Memory B cell (primary cell): ENCODE measurements at regions not wholly inside any gene's neighbourhood (a gene's known extent, or its start where the extent isn't known, plus 50 kb on each side); places are given as distances from the start of the nearest gene placed in this dataset.
"Not testable (repeated sequence)": the region's sequence is repeated elsewhere in the genome, so short reads cannot be mapped to it uniquely, and the experiment has no call there.

Experiments
- ATAC-seq: fragments of 150-1000 bp; cut with Tn5 transposase; 2 replicates; pipeline ENCODE4 v1.10.0; 2021; ENCODE audit warnings: low read depth, mild to moderate bottlenecking, moderate library complexity
- DNase-seq, 2 donors: peaks; one replicate each; pipeline ENCODE4 v3.0.0; 2022; ENCODE audit warnings: low spot score in 2 of 2
- H3K27ac Mint-ChIP-seq: one replicate; pipeline ENCODE4 v1.8.0; 2022; ENCODE audit warnings: mild to moderate bottlenecking, moderate library complexity, mixed read lengths
- H3K27me3 Mint-ChIP-seq: one replicate; pipeline ENCODE4 v1.8.0; 2022; ENCODE audit warnings: mixed read lengths
- H3K36me3 Mint-ChIP-seq: one replicate; pipeline ENCODE4 v1.8.0; 2022; ENCODE audit warnings: mild to moderate bottlenecking, mixed read lengths
- H3K4me1 Mint-ChIP-seq: one replicate; pipeline ENCODE4 v1.8.0; 2022; ENCODE audit warnings: mixed read lengths
- H3K4me3 Mint-ChIP-seq: one replicate; pipeline ENCODE4 v1.8.0; 2022; ENCODE audit warnings: mild to moderate bottlenecking, moderate library complexity, mixed read lengths
- H3K9me3 Mint-ChIP-seq: one replicate; pipeline ENCODE4 v1.8.0; 2022; ENCODE audit warnings: mixed read lengths

- ATAC-seq (no peak), DNase-seq (no peak)
- Mint-ChIP-seq H3K36me3 (no peaks in the 10 kb centered on the region), H3K27me3 (peaks cover 3% of the 10 kb centered on the region), H3K4me1 (no peaks in the 10 kb centered on the region), H3K4me3 (no peak overlapping the region), H3K9me3 (peaks cover 7% of the 10 kb centered on the region), H3K27ac (no peak overlapping the region)
Observed at GRCh38 chr9:134531220-134531970, 110.2 kb upstream of the COL5A1 start.

GRCh38 chr9:134532084-134532483 lies 109.5 kb upstream of the COL5A1 start:
- Mint-ChIP-seq H3K27me3 (peaks cover 2% of the 10 kb centered on the region), H3K27ac (no peak overlapping the region), H3K4me3 (no peak overlapping the region), H3K4me1 (no peaks in the 10 kb centered on the region), H3K9me3 (peaks cover 7% of the 10 kb centered on the region), H3K36me3 (no peaks in the 10 kb centered on the region)
- ATAC-seq, result no peak
- no peak for DNase-seq

DNA sequence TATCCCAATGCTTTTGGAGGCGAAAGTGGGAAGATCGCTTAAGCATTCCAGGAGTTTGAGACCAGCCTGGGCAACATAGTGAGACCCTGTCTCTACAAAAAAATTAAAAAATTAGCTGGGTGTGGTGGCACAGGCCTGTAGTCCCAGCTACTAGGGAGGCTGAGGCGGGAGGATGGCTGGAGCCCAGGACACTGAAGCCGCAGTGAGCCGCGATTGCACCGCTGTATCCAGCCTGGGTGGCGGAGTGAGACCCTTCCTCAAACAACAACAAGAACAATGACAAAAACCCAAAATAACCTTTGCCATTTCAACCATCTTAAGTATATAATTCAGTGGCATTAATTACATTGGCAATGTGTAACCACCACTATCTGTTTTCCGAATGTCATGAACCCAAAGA lies 108.9 kb upstream of the COL5A1 start:
- H3K4me3 Mint-ChIP-seq, H3K27ac Mint-ChIP-seq, H3K36me3 Mint-ChIP-seq, ATAC-seq, H3K9me3 Mint-ChIP-seq, H3K4me1 Mint-ChIP-seq, DNase-seq, H3K27me3 Mint-ChIP-seq: not testable (repeated sequence)

- H3K36me3 Mint-ChIP-seq, result no peaks in the 10 kb centered on the region
- no peak overlapping the region for H3K27ac Mint-ChIP-seq
- no peak for DNase-seq
- no peak for ATAC-seq
- peaks cover 4% of the 10 kb centered on the region for H3K27me3 Mint-ChIP-seq
- H3K4me3 Mint-ChIP-seq, result no peak overlapping the region
- H3K9me3 Mint-ChIP-seq, result peaks cover 7% of the 10 kb centered on the region
- H3K4me1 Mint-ChIP-seq, result no peaks in the 10 kb centered on the region
Observed at GRCh38 chr9:134533850-134534588, 107.6 kb upstream of the COL5A1 start.

- H3K4me3 Mint-ChIP-seq, result no peak overlapping the region
- ATAC-seq (no peak), DNase-seq (no peak)
- H3K27ac Mint-ChIP-seq, result no peak overlapping the region
- H3K27me3 Mint-ChIP-seq, result peaks cover 4% of the 10 kb centered on the region
- H3K9me3 Mint-ChIP-seq, result peaks cover 7% of the 10 kb centered on the region
- no peaks in the 10 kb centered on the region for H3K4me1 Mint-ChIP-seq
- no peaks in the 10 kb centered on the region for H3K36me3 Mint-ChIP-seq
Observed at GRCh38 chr9:134534661-134535080, 106.9 kb upstream of the COL5A1 start.

DNA sequence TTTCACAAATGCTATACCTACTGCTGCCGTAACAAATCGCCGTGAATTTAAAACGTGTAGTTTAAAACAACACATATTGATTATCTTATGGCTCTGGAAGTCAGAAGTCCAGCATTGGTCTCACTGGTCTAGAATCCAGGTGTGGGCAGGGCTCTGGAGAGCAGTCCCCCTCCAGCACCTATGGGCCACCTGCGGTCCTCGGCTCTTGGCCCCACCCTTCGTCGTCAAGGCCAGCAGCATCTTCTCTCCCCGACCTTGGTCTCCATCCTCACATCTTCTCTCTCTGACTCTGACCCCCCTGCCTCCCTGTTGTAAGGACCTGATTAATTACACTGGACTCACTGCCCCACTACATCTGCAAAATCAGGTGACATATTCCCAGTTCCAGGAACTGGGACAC lies 106.4 kb upstream of the COL5A1 start:
- no peak overlapping the region for H3K27ac Mint-ChIP-seq
- H3K4me3 Mint-ChIP-seq, result no peak overlapping the region
- no peak for ATAC-seq

GRCh38 chr9:134536101-134536900 lies 105.3 kb upstream of the COL5A1 start:
- peaks cover 3% of the 10 kb centered on the region for H3K27me3 Mint-ChIP-seq
- no peaks in the 10 kb centered on the region for H3K9me3 Mint-ChIP-seq
- no peak for DNase-seq
- H3K4me3 Mint-ChIP-seq, result no peak overlapping the region
- H3K27ac Mint-ChIP-seq, result no peak overlapping the region
- no peaks in the 10 kb centered on the region for H3K4me1 Mint-ChIP-seq
- H3K36me3 Mint-ChIP-seq, result no peaks in the 10 kb centered on the region
- ATAC-seq, result no peak

More for the DNA sequence above, 106.4 kb upstream of the COL5A1 start:
- Mint-ChIP-seq H3K36me3 (no peaks in the 10 kb centered on the region), H3K27me3 (peaks cover 4% of the 10 kb centered on the region), H3K4me1 (no peaks in the 10 kb centered on the region), H3K9me3 (peaks cover 5% of the 10 kb centered on the region)
- DNase-seq, result no peak

GRCh38 chr9:134536931-134537330 lies 104.7 kb upstream of the COL5A1 start:
- ATAC-seq, result no peak

GRCh38 chr9:134537951-134538641 lies 103.5 kb upstream of the COL5A1 start:
- H3K4me1 Mint-ChIP-seq, result no peaks in the 10 kb centered on the region
- DNase-seq (no peak), ATAC-seq (no peak)
- H3K36me3 Mint-ChIP-seq, result no peaks in the 10 kb centered on the region
- no peak overlapping the region for H3K27ac Mint-ChIP-seq
- peaks cover 3% of the 10 kb centered on the region for H3K9me3 Mint-ChIP-seq
- peaks cover 3% of the 10 kb centered on the region for H3K27me3 Mint-ChIP-seq
- no peak overlapping the region for H3K4me3 Mint-ChIP-seq

More at GRCh38 chr9:134536931-134537330, 104.7 kb upstream of the COL5A1 start:
- H3K27ac Mint-ChIP-seq, result no peak overlapping the region
- H3K9me3 Mint-ChIP-seq, result peaks cover 3% of the 10 kb centered on the region
- peaks cover 3% of the 10 kb centered on the region for H3K27me3 Mint-ChIP-seq
- no peak overlapping the region for H3K4me3 Mint-ChIP-seq
- no peaks in the 10 kb centered on the region for H3K4me1 Mint-ChIP-seq
- no peaks in the 10 kb centered on the region for H3K36me3 Mint-ChIP-seq
- no peak for DNase-seq

DNA sequence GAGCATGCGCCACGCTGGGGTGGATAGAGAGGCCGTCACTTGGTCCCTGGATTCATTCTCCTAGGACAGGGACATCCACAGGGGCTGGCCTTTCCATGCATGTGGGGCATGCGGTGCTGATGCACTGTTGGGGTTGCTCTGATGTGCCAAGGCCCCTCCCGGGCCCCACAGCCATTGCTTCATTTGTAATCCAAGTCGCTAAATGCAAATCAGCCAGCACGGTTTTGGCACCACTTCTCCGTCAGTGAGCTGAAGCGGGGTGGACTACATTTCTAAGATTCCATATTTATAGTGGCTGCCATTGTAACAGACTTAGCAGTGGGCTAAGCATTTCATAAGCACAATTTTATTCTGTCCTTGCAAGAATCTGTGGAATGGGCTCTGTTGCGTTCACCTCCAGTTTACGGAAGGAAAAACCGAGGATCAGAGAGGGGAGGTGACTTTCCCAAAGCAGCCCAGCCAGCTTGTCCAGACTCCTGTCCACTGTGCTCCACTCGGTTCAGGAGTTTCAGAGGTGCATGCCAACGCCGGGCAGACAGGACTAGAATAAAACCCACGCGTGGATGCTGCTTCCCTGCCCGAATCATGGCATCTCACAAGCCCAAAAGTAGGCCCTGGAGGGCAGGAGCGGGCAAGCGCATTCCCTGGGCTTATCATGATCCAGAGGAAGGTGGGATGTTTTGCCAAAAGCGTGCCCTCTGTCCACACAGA lies 102.6 kb upstream of the COL5A1 start:
- DNase-seq (no peak), ATAC-seq (no peak)
- Mint-ChIP-seq H3K9me3 (peaks cover 3% of the 10 kb centered on the region), H3K4me3 (no peak overlapping the region), H3K27me3 (peaks cover 3% of the 10 kb centered on the region), H3K27ac (no peak overlapping the region), H3K4me1 (no peaks in the 10 kb centered on the region), H3K36me3 (no peaks in the 10 kb centered on the region)

GRCh38 chr9:134539586-134540194 lies 101.9 kb upstream of the COL5A1 start:
- no peaks in the 10 kb centered on the region for H3K4me1 Mint-ChIP-seq
- H3K4me3 Mint-ChIP-seq, result no peak overlapping the region

DNA sequence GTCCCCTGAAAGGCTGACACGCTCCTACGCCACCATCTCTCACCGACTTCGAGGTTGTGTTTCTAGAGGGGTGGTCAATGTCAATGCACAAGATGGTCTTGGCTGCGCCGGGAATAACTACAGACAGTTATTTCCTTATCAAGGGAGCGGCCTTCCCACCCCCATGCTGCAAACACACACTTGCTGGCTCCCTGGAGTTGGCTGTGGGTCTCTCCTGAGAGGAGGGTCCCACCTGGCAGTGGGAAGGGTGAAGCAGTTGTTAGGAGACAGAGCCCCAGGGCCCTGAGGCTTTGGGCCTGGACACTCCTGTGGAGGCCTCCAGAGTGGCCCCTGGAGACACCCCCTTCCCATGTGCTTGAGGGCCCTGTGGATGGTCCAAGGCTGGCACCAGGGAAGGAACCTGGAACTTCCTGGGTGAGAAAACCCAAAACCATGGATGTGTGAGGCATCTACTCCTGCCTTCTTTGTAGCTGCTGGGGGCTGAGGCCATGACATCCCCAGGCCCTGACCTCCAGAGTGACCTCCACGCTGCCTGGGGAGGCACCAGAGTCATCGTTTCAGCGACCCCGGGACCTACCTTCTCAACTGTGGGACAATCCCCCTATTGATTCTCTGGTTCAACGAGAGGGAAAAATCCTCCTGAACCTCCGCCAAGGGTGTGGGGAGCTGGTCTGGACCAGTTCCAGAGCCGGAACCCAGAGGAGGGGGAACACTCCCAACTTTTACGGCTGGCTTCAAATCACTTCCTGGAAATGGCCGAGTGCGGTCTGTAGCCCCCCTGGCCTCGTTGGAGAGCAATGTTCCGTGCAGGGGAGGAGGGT lies 101.1 kb upstream of the COL5A1 start:
- H3K4me3 Mint-ChIP-seq, result no peak overlapping the region
- peaks cover 3% of the 10 kb centered on the region for H3K27me3 Mint-ChIP-seq
- DNase-seq (no peak), ATAC-seq (no peak)
- no peaks in the 10 kb centered on the region for H3K4me1 Mint-ChIP-seq
- H3K27ac Mint-ChIP-seq, result no peak overlapping the region
- H3K36me3 Mint-ChIP-seq, result no peaks in the 10 kb centered on the region
- H3K9me3 Mint-ChIP-seq, result peaks cover 3% of the 10 kb centered on the region

More at GRCh38 chr9:134539586-134540194, 101.9 kb upstream of the COL5A1 start:
- ATAC-seq (no peak), DNase-seq (no peak)
- H3K27ac Mint-ChIP-seq, result no peak overlapping the region
- no peaks in the 10 kb centered on the region for H3K36me3 Mint-ChIP-seq
- H3K9me3 Mint-ChIP-seq, result peaks cover 3% of the 10 kb centered on the region
- H3K27me3 Mint-ChIP-seq, result peaks cover 3% of the 10 kb centered on the region
